Epithelial cell of esophagus (primary cell): ENCODE measurements at regions not wholly inside any gene's neighbourhood (a gene's known extent, or its start where the extent isn't known, plus 50 kb on each side); places are given as distances from the start of the nearest gene placed in this dataset.
A peak's percentile ranks its signal among the peaks of the same experiment; 100 is the strongest.

Experiments used
- DNase-seq: peaks from one replicate; pipeline ENCODE4 v3.0.0; 2010; ENCODE audit warnings: low read depth
- H3K4me3 ChIP-seq: 2 replicates; pipeline ENCODE4 v1.5.1; 2011; ENCODE audit warnings: mild to moderate bottlenecking, low read length, control low read depth
- CTCF ChIP-seq: IDR thresholded peaks from 2 replicates; pipeline ENCODE4 v1.5.1; 2011; ENCODE audit warnings: low read depth, mild to moderate bottlenecking, low read length, control low read depth, inconsistent platforms; ENCODE audit not compliant: insufficient read depth; ENCODE audit errors: missing control alignments

GRCh38 chr18:25798046-25798445, 292.4 kb downstream of the SS18 start:
- no peak for TF ChIP-seq CTCF
- H3K4me3 ChIP-seq = no peak overlapping the region
- no peak for DNase-seq

GRCh38 chr18:25795213-25795612, 295.2 kb downstream of the SS18 start:
- H3K4me3 ChIP-seq = no peak overlapping the region
- no peak for TF ChIP-seq CTCF
- no peak for DNase-seq

- no peak for TF ChIP-seq CTCF
- no peak for DNase-seq
- H3K4me3 ChIP-seq = no peak overlapping the region
Observed at GRCh38 chr18:25787276-25787675, 303.1 kb downstream of the SS18 start.

GRCh38 chr18:25786758-25787157, 303.7 kb downstream of the SS18 start:
- TF ChIP-seq CTCF = no peak
- no peak overlapping the region for H3K4me3 ChIP-seq
- DNase-seq = peak; percentile 29

- DNase-seq = no peak
- no peak overlapping the region for H3K4me3 ChIP-seq
- no peak for TF ChIP-seq CTCF
Observed at GRCh38 chr18:25780105-25780504, 310.3 kb downstream of the SS18 start.

GRCh38 chr18:25771796-25772195, 318.6 kb downstream of the SS18 start:
- TF ChIP-seq CTCF = no peak
- DNase-seq = no peak
- no peak overlapping the region for H3K4me3 ChIP-seq

GRCh38 chr18:25764777-25765176, 325.6 kb downstream of the SS18 start:
- TF ChIP-seq CTCF = no peak
- H3K4me3 ChIP-seq = no peak overlapping the region
- DNase-seq = no peak
